SHP77 (cell line): ENCODE measurements at regions not wholly inside any gene's neighbourhood (a gene's known extent, or its start where the extent isn't known, plus 50 kb on each side); places are given as distances from the start of the nearest gene placed in this dataset.
"Not testable (repeated sequence)": the region's sequence is repeated elsewhere in the genome, so short reads cannot be mapped to it uniquely, and the experiment has no call there.

Experiments used
- DNase-seq, 2 experiments: peaks; one replicate each; lab custom pipeline; 2025; lab: John Stamatoyannopoulos, UW

DNA sequence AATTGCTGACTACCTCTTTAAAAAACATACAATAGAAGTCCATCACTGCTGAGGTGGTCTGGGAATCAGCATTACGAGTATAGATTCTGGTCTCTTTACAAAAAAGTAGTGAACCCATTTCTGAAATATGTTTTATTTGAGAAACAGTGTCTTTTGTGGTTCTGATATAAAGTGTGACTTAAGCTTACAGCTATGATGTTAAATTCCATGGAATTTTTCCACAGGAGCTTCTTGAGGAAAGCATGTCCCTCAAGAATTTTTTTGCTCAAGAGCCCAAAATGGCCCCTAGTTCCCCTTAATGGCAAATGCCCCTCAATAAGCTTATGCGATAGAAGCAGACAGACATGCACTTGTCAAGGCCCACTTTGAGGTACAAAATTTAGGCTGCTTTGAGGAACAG is 265.7 kb downstream of the FAM170A start:
- no peak for DNase-seq

DNA sequence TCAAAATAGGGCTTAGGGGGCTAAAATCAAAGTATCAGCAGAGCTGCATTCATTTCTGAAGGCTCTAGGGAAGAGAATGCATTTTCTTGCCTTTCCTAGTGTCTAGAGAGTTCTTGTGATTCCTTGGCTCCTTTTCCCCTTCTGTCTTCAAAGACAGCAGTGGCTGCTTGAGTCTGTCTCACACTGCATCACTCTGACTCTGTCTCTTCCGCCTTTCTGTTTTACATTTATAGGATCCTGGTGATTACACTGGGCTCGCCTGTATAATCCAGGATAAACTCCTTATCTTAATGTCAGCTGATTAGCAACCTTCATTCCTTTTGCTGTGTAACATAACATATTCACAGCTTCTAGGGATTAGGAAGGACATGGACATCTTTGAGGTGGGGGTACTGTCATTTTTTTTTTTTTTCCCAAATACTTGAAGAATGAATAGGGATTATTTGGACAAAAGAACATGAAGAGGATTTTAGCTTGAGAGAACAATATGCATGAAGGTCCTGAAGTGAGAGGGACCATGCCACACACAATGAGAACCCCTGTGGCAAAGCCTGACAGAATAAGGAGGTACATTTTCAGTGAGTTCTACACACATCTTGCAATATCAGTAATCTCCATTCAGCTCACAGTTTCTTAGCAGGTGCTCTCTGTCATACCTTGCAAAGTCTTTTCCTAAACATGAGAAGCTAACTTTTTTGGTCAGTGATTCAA is 267.6 kb downstream of the FAM170A start:
- no peak for DNase-seq

DNA sequence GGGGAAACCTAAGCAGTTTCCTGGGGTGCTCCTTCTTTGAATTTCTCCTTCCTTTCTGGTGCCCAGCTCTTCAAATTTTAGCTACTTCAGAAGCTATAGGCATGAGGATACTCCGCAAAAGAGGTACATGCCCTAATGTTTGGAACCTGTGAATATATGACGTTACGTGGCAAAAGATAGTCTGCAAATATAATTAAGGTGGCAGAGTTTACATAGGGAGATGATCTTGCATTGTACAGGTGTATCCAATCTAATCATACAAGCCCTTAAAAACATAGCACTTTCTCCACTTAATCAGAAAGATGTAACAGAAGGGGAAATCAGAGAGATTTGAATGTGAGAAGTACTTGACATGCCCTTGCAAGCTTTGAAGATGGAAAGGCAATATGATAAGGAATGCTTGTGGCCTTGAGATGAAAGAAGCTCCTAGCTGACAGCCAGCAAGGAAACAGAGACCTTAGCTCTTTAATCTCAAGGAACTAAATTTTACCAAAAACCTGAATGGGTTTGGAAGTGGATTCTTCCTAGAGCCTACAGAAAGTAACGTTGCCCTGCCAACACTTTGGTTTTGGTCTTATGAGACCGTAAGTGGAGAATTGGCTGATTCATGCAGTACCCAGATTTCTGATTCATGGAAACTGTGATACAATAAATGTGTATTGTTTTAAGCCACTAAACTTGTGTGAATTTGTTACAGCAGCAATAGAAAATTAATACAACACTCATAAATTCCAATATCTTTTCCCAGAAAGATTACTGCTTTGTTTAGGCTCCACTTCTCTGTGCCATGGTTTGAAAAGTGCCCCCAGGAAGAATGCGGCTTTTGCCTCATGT is 268.4 kb downstream of the FAM170A start:
- no peak for DNase-seq

GRCh38 chr5:119899981-119900380 is 270.6 kb downstream of the FAM170A start:
- no peak for DNase-seq

- DNase-seq = no peak
These were observed 273.2 kb downstream of the FAM170A start for GRCh38 chr5:119902593-119902992.

DNA sequence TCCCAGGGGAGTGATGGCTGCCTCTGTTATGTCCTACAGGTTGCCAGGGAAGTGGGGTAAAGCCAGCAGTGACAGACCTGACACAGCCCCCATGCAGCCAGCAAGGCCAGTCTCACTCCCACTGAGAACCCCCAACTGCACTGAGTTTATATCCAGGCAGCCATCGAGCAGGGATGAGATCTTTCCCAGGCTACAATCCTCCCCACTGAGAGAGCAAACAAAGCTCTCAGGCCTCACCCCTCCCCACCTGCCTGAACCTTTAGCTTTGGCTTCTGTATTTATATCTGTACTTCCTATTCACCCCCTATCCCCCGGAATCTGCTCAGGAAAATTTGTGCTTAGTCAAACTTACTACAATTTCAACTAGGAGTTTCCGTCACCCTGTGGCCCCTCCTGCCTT is 284.1 kb downstream of the FAM170A start:
- no peak for DNase-seq

DNA sequence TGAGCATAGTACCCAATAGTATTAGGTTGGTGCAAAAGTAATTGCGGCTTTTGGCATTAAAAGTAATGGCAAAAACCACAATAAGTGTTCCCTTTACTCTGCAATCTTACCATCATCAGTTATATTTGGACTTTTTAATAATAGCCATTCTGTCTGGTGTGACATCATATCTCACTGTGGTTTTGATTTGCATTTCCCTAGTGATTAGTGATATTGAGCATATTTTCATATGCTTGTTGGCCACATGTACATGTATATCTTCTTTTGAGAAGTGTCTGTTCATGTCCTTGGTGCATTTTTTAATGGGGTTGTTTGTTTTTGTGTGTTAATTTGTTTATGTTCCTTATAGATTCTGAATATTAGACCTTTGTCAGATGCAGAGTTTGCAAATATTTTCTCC is 289.9 kb downstream of the FAM170A start:
- no peak for DNase-seq

DNA sequence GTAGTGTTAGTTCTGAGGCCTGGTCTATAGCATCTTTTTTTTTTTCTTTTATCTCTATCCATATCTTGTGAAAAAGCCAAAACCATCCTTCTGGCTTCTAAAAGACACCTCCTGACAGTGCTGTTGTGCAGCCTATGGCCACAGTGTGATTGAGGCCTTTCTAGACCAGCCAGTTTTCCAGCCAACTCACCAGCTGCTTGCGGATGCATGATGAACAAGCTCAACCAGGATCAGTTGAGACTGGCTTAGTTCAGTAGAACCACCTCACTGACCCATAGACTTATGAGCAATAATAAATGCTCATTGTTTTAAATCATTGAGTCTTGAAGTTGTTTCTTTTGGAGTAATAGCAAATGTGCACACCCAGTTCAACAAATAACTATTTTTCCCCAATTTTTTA is 296.9 kb downstream of the FAM170A start:
- no peak for DNase-seq

- no peak for DNase-seq
These were observed 299.6 kb downstream of the FAM170A start for GRCh38 chr5:119928974-119929373.

GRCh38 chr5:119930490-119930889 is 301.1 kb downstream of the FAM170A start:
- DNase-seq = no peak

DNA sequence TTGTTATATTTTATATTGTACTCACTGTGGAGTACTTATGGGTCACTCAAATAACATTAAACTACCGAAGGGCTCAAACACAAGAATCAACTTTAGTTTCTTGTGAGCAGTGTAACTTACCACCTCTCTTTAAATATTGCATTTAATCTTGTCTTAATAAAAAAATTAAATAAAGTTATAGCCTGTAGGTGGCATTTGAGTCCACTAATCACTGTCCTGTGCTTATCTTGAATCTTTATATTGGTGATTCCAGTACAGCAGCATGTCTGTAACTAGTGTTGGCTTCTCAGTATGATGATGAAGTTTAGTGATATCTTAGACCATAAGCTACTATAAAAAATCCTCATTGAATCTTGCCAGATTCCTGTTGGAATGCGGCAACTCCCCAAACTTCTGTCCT is 313.8 kb downstream of the FAM170A start:
- DNase-seq = no peak

- no peak for DNase-seq
These were observed 316.3 kb downstream of the FAM170A start for GRCh38 chr5:119945691-119946090.

DNA sequence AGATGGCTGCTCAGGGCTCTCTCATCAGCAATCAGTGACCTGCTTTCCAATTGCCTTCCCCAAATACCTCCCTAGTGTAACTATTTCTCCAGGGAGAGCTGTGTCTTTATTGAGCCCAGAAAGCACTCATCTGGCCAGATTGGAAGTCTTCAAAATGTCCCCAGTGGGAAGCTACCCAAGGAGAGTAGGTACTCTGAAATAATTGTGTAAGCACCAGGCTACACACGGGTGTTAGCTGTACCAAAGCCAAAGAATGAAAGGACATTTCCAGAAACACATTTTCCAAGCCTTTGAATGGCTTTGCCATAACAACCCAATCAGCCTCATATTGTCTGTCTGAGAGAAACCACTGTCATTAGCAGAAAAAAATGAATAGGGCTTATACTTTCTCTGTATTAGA is 318.8 kb downstream of the FAM170A start:
- DNase-seq = no peak

DNA sequence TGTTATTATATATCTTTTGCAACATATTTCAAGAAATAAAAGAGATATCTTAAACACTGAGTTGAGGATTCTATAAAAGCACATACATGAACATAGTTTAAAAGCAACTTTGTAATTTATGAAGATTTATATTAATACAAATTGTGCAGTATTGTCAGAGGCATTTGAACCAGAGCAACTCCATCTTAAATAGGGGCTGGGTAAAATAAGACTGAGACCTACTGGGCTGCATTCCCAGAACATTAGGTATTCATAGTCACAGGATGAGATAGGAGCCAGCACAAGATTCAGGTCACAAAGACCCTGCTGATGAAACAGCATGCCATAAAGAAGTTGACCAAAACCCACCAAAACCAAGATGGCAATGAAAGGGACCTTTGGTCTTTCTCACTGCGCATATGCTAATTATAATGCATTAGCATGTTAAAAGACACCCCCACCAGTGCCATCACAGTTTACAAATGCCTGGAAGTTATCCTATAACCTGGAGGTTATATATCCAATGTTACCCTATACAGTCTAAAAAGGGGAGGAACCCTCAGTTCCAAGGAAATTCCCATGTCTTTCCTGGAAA is 320.2 kb downstream of the FAM170A start:
- DNase-seq = no peak

- DNase-seq = no peak
These were observed 322.1 kb downstream of the FAM170A start for GRCh38 chr5:119951330-119951934.

- no peak for DNase-seq
These were observed 324.1 kb downstream of the FAM170A start for GRCh38 chr5:119953474-119953873.

- DNase-seq = no peak
These were observed 324.7 kb downstream of the FAM170A start for GRCh38 chr5:119954106-119954505.

GRCh38 chr5:119961993-119962392 is 332.6 kb downstream of the FAM170A start:
- no peak for DNase-seq

- DNase-seq = no peak
These were observed 336.7 kb downstream of the FAM170A start for GRCh38 chr5:119966028-119966427.

- no peak for DNase-seq
These were observed 339.3 kb downstream of the FAM170A start for GRCh38 chr5:119968690-119969089.

GRCh38 chr5:119987077-119987476 is 357.7 kb downstream of the FAM170A start:
- DNase-seq = not testable (repeated sequence)

GRCh38 chr5:119991625-119992024 is 362.3 kb downstream of the FAM170A start:
- no peak for DNase-seq

DNA sequence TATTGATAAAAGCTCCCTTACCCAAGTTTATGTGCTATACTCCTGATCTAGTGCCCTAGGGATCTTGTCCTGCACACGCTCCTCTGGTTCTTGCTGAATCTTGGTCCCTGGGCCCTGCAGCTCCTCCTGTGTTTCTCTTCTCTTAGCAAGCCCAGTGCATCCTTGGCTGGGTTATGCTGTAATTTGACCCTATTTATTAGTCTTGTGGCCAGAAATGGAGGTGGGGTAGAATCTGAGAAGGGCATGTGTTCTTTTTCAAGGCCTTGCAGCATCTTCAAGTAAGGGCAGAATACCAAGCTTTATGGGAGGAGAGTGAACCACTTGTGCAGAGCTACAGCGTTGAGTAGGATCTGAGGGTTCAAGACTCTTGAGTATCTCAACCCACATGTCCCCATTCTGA is 366.8 kb downstream of the FAM170A start:
- DNase-seq = no peak
